ENCODE measurements at regions not wholly inside any gene's neighbourhood (a gene's known extent, or its start where the extent isn't known, plus 50 kb on each side); places are given as distances from the start of the nearest gene placed in this dataset.

GRCh38 chr1:218573925-218574324 is 228.8 kb downstream of the TGFB2 start:
- ChIA-PET POLR2A (interaction anchor here (0.7 kb wide), 1 partner anchor 445 kb away, joined by 3 read pairs; no protein-coding TSS in a partner anchor), CTCF (ENCODE audit: unreplicated experiment) (no interaction called here)
- intact Hi-C loops (cut with micrococcal nuclease; ENCODE audit: unreplicated experiment) = no loop called here
- BruUV-seq (replicated peaks) = no TSS peak
- Histone ChIP-seq H3K4me2 (ENCODE audit: low read length) (no peak overlapping the region), H3K27ac (ENCODE audit: low read depth, low read length, poor library complexity, severe bottlenecking) (no peak overlapping the region), H3K79me2 (ENCODE audit: insufficient read depth, low read depth, low read length) (no peaks in the 10 kb centered on the region), H3K4me3 (ENCODE audit: low read depth, low read length, poor library complexity, severe bottlenecking) (no peak overlapping the region), H4K20me1 (ENCODE audit: insufficient read depth, low read length) (no peaks in the 10 kb centered on the region), H2AFZ (ENCODE audit: low read length) (no peak overlapping the region), H3K4me1 (ENCODE audit: insufficient read depth, low read length, poor library complexity, severe bottlenecking) (no peaks in the 10 kb centered on the region), H3K36me3 (ENCODE audit: insufficient read depth, low read length) (no peaks in the 10 kb centered on the region), H3K9me3 (ENCODE audit: low read length) (no peaks in the 10 kb centered on the region), H3K9me2 (ENCODE audit: insufficient read depth, low read length) (no peaks in the 10 kb centered on the region)
- TF ChIP-seq EZH2phosphoT487 (IDR thresholded peaks at IDR 0.05; ENCODE audit: borderline replicate concordance, low read depth, low read length) (no peak), CTCF (conservative IDR thresholded peaks at IDR 0.05; ENCODE audit: low read length) (no peak)
- no peak for DNase-seq (ENCODE audit: low spot score)

- no peaks in the 10 kb centered on the region for H4K20me1 ChIP-seq (ENCODE audit: insufficient read depth, low read length)
- no peak for DNase-seq (ENCODE audit: low spot score)
- no peak overlapping the region for H3K27ac ChIP-seq (ENCODE audit: low read depth, low read length, poor library complexity, severe bottlenecking)
- no peak overlapping the region; the same call in 1 of the 2 replicates for H2AFZ ChIP-seq (ENCODE audit: low read length)
- no peaks in the 10 kb centered on the region for H3K9me3 ChIP-seq (ENCODE audit: low read length)
- BruUV-seq (replicated peaks) = no TSS peak
- no peaks in the 10 kb centered on the region for H3K9me2 ChIP-seq (ENCODE audit: insufficient read depth, low read length)
- H3K36me3 ChIP-seq (ENCODE audit: insufficient read depth, low read length) = no peaks in the 10 kb centered on the region
- ChIA-PET CTCF (ENCODE audit: unreplicated experiment) (no interaction called here), POLR2A (no interaction called here)
- intact Hi-C loops (cut with micrococcal nuclease; ENCODE audit: unreplicated experiment) = no loop called here
- H3K4me3 ChIP-seq (ENCODE audit: low read depth, low read length, poor library complexity, severe bottlenecking) = no peak overlapping the region
- H3K4me1 ChIP-seq (ENCODE audit: insufficient read depth, low read length, poor library complexity, severe bottlenecking) = no peaks in the 10 kb centered on the region
- no peak overlapping the region for H3K4me2 ChIP-seq (ENCODE audit: low read length)
- no peaks in the 10 kb centered on the region for H3K79me2 ChIP-seq (ENCODE audit: insufficient read depth, low read depth, low read length)
- TF ChIP-seq EZH2phosphoT487 (IDR thresholded peaks at IDR 0.05; ENCODE audit: borderline replicate concordance, low read depth, low read length) = no peak
- no peak for TF ChIP-seq CTCF (conservative IDR thresholded peaks at IDR 0.05; ENCODE audit: low read length)
These were observed 229.9 kb downstream of the TGFB2 start for GRCh38 chr1:218575079-218575478.

- Histone ChIP-seq H3K4me1 (ENCODE audit: insufficient read depth, low read length, poor library complexity, severe bottlenecking) (no peaks in the 10 kb centered on the region), H3K9me2 (ENCODE audit: insufficient read depth, low read length) (no peaks in the 10 kb centered on the region), H3K9me3 (ENCODE audit: low read length) (no peaks in the 10 kb centered on the region), H3K36me3 (ENCODE audit: insufficient read depth, low read length) (no peaks in the 10 kb centered on the region), H3K4me3 (ENCODE audit: low read depth, low read length, poor library complexity, severe bottlenecking) (no peak overlapping the region), H4K20me1 (ENCODE audit: insufficient read depth, low read length) (no peaks in the 10 kb centered on the region), H3K4me2 (ENCODE audit: low read length) (no peak overlapping the region), H3K79me2 (ENCODE audit: insufficient read depth, low read depth, low read length) (no peaks in the 10 kb centered on the region), H3K27ac (ENCODE audit: low read depth, low read length, poor library complexity, severe bottlenecking) (no peak overlapping the region), H2AFZ (ENCODE audit: low read length) (no peak overlapping the region)
- CTCF ChIA-PET (ENCODE audit: unreplicated experiment) = no interaction called here
- POLR2A ChIA-PET = no interaction called here
- TF ChIP-seq EZH2phosphoT487 (IDR thresholded peaks at IDR 0.05; ENCODE audit: borderline replicate concordance, low read depth, low read length) = no peak
- no peak for TF ChIP-seq CTCF (conservative IDR thresholded peaks at IDR 0.05; ENCODE audit: low read length)
- no TSS peak for BruUV-seq (replicated peaks)
- intact Hi-C loops (cut with micrococcal nuclease; ENCODE audit: unreplicated experiment) = no loop called here
- no peak for DNase-seq (ENCODE audit: low spot score)
These were observed 230.7 kb downstream of the TGFB2 start for GRCh38 chr1:218575856-218576255.

Measured in OCI-LY7 (cell line).